Epithelial cell of esophagus (primary cell): ENCODE measurements at regions not wholly inside any gene's neighbourhood (a gene's known extent, or its start where the extent isn't known, plus 50 kb on each side); places are given as distances from the start of the nearest gene placed in this dataset.
A peak's percentile ranks its signal among the peaks of the same experiment; 100 is the strongest.

Source experiments
- DNase-seq: peaks from one replicate; pipeline ENCODE4 v3.0.0; 2010; ENCODE audit warnings: low read depth
- H3K4me3 ChIP-seq: 2 replicates; pipeline ENCODE4 v1.5.1; 2011; ENCODE audit warnings: mild to moderate bottlenecking, low read length, control low read depth
- CTCF ChIP-seq: IDR thresholded peaks from 2 replicates; pipeline ENCODE4 v1.5.1; 2011; ENCODE audit warnings: low read depth, mild to moderate bottlenecking, low read length, control low read depth, inconsistent platforms; ENCODE audit not compliant: insufficient read depth; ENCODE audit errors: missing control alignments

- H3K4me3 ChIP-seq: no peak overlapping the region
- no peak for TF ChIP-seq CTCF
- DNase-seq: no peak
Observed at GRCh38 chr7:110609336-110609735, 481.6 kb upstream of the LRRN3 start.

- no peak for TF ChIP-seq CTCF
- H3K4me3 ChIP-seq: no peak overlapping the region
Observed at GRCh38 chr7:110612680-110613079, 478.2 kb upstream of the LRRN3 start.

More at GRCh38 chr7:110612680-110613079, 478.2 kb upstream of the LRRN3 start:
- peak; percentile 6 for DNase-seq
